ENCODE measurements at regions not wholly inside any gene's neighbourhood (a gene's known extent, or its start where the extent isn't known, plus 50 kb on each side); places are given as distances from the start of the nearest gene placed in this dataset.

DNA sequence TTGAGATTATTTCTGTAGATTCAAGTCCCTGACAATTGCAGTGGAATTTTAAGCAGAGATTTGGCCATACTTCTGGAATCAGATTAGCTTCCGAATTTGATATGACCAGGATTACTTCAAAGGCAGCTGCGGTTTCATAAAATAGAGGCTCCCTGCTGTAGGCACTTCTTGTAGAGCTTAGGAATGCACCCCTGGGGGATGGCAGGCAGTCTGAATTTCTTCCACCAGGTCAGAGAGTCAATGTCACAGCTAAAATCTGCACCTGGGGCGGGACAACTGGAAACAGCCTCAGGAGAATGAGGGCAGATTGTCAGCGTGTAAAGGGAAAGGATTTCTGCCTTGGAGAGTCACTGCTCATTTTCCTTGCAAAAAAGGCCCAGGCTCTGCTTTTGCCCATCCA is 182.6 kb downstream of the ARRDC4 start:
- TF ChIP-seq POLR2A (IDR thresholded peaks at IDR 0.05) (no peak), CTCF (IDR thresholded peaks at IDR 0.05) (no peak)
